ENCODE measurements at regions not wholly inside any gene's neighbourhood (a gene's known extent, or its start where the extent isn't known, plus 50 kb on each side); places are given as distances from the start of the nearest gene placed in this dataset.
"Not testable (repeated sequence)": the region's sequence is repeated elsewhere in the genome, so short reads cannot be mapped to it uniquely, and the experiment has no call there.

GRCh38 chr2:34719206-34719605, 1120.1 kb upstream of the FAM98A start:
- ChIA-PET POLR2A (no interaction called here), CTCF (no interaction called here)
- H3K9me3 Mint-ChIP-seq: peaks cover 2% of the 10 kb centered on the region
- no peak overlapping the region for H3K4me3 Mint-ChIP-seq
- no peaks in the 10 kb centered on the region for H3K4me1 Mint-ChIP-seq
- no peak for DNase-seq
- H3K27me3 Mint-ChIP-seq: no peaks in the 10 kb centered on the region
- no peak overlapping the region for H3K27ac Mint-ChIP-seq
- no peaks in the 10 kb centered on the region for H3K36me3 Mint-ChIP-seq (ENCODE audit: low read depth)

- Mint-ChIP-seq H3K27me3 (no peaks in the 10 kb centered on the region), H3K4me1 (no peaks in the 10 kb centered on the region), H3K36me3 (ENCODE audit: low read depth) (no peaks in the 10 kb centered on the region), H3K9me3 (peaks cover 8% of the 10 kb centered on the region), H3K4me3 (no peak overlapping the region), H3K27ac (no peak overlapping the region)
- CTCF ChIA-PET: no interaction called here
- DNase-seq: no peak
- POLR2A ChIA-PET: no interaction called here
Measured at GRCh38 chr2:34705551-34706247, 1106.6 kb upstream of the FAM98A start.

- Mint-ChIP-seq H3K27me3 (no peaks in the 10 kb centered on the region), H3K27ac (no peak overlapping the region), H3K4me3 (no peak overlapping the region), H3K4me1 (no peaks in the 10 kb centered on the region), H3K36me3 (ENCODE audit: low read depth) (no peaks in the 10 kb centered on the region), H3K9me3 (peaks cover 5% of the 10 kb centered on the region)
- DNase-seq: no peak
- ChIA-PET POLR2A (no interaction called here), CTCF (no interaction called here)
Measured at GRCh38 chr2:34703292-34703691, 1104.2 kb upstream of the FAM98A start.

GRCh38 chr2:34702391-34702790, 1103.3 kb upstream of the FAM98A start:
- H3K4me1 Mint-ChIP-seq; H3K4me3 Mint-ChIP-seq; CTCF ChIA-PET; H3K27ac Mint-ChIP-seq; POLR2A ChIA-PET; H3K9me3 Mint-ChIP-seq; H3K27me3 Mint-ChIP-seq; H3K36me3 Mint-ChIP-seq (ENCODE audit: low read depth); DNase-seq: not testable (repeated sequence)

GRCh38 chr2:34677591-34677990, 1078.5 kb upstream of the FAM98A start:
- H3K36me3 Mint-ChIP-seq (ENCODE audit: low read depth); CTCF ChIA-PET; H3K9me3 Mint-ChIP-seq; H3K4me3 Mint-ChIP-seq; H3K27me3 Mint-ChIP-seq; DNase-seq; POLR2A ChIA-PET; H3K4me1 Mint-ChIP-seq; H3K27ac Mint-ChIP-seq: not testable (repeated sequence)

- CTCF ChIA-PET: not testable (repeated sequence)
Measured at GRCh38 chr2:34677119-34677531, 1078.0 kb upstream of the FAM98A start.

GRCh38 chr2:34670482-34670881, 1071.4 kb upstream of the FAM98A start:
- ChIA-PET CTCF (no interaction called here), POLR2A (no interaction called here)
- Mint-ChIP-seq H3K4me3 (no peak overlapping the region), H3K9me3 (peaks cover 4% of the 10 kb centered on the region), H3K27ac (no peak overlapping the region), H3K36me3 (ENCODE audit: low read depth) (no peaks in the 10 kb centered on the region), H3K27me3 (no peaks in the 10 kb centered on the region), H3K4me1 (no peaks in the 10 kb centered on the region)
- DNase-seq: no peak

More at GRCh38 chr2:34677119-34677531, 1078.0 kb upstream of the FAM98A start:
- H3K9me3 Mint-ChIP-seq; H3K4me3 Mint-ChIP-seq; H3K4me1 Mint-ChIP-seq; POLR2A ChIA-PET; H3K27ac Mint-ChIP-seq; H3K36me3 Mint-ChIP-seq (ENCODE audit: low read depth); H3K27me3 Mint-ChIP-seq; DNase-seq: not testable (repeated sequence)

- H3K4me3 Mint-ChIP-seq: no peak overlapping the region
- H3K27me3 Mint-ChIP-seq: no peaks in the 10 kb centered on the region
- H3K36me3 Mint-ChIP-seq (ENCODE audit: low read depth): no peaks in the 10 kb centered on the region
- no peaks in the 10 kb centered on the region for H3K4me1 Mint-ChIP-seq
- no peak overlapping the region for H3K27ac Mint-ChIP-seq
- H3K9me3 Mint-ChIP-seq: peaks cover 2% of the 10 kb centered on the region
- no peak for DNase-seq
- ChIA-PET CTCF (no interaction called here), POLR2A (no interaction called here)
Measured at GRCh38 chr2:34666821-34667220, 1067.7 kb upstream of the FAM98A start.

GRCh38 chr2:34664266-34664665, 1065.2 kb upstream of the FAM98A start:
- Mint-ChIP-seq H3K9me3 (no peaks in the 10 kb centered on the region), H3K27me3 (no peaks in the 10 kb centered on the region), H3K4me1 (no peaks in the 10 kb centered on the region), H3K27ac (no peak overlapping the region), H3K36me3 (ENCODE audit: low read depth) (no peaks in the 10 kb centered on the region), H3K4me3 (no peak overlapping the region)
- ChIA-PET POLR2A (no interaction called here), CTCF (no interaction called here)
- no peak for DNase-seq

- no peak overlapping the region for H3K4me3 Mint-ChIP-seq
- no peaks in the 10 kb centered on the region for H3K27me3 Mint-ChIP-seq
- ChIA-PET POLR2A (no interaction called here), CTCF (no interaction called here)
- DNase-seq: no peak
- H3K9me3 Mint-ChIP-seq: no peaks in the 10 kb centered on the region
- no peak overlapping the region for H3K27ac Mint-ChIP-seq
- no peaks in the 10 kb centered on the region for H3K36me3 Mint-ChIP-seq (ENCODE audit: low read depth)
- no peaks in the 10 kb centered on the region for H3K4me1 Mint-ChIP-seq
Measured at GRCh38 chr2:34663314-34663713, 1064.2 kb upstream of the FAM98A start.

- POLR2A ChIA-PET: no interaction called here
- H3K4me3 Mint-ChIP-seq: no peak overlapping the region
- H3K27me3 Mint-ChIP-seq: no peaks in the 10 kb centered on the region
- CTCF ChIA-PET: no interaction called here
- H3K4me1 Mint-ChIP-seq: no peaks in the 10 kb centered on the region
- H3K36me3 Mint-ChIP-seq (ENCODE audit: low read depth): no peaks in the 10 kb centered on the region
- H3K9me3 Mint-ChIP-seq: no peaks in the 10 kb centered on the region
- no peak overlapping the region for H3K27ac Mint-ChIP-seq
- no peak for DNase-seq
Measured at GRCh38 chr2:34660741-34661140, 1061.6 kb upstream of the FAM98A start.

GRCh38 chr2:34656632-34657031, 1057.5 kb upstream of the FAM98A start:
- DNase-seq: no peak
- peaks cover 2% of the 10 kb centered on the region for H3K9me3 Mint-ChIP-seq
- H3K4me3 Mint-ChIP-seq: no peak overlapping the region
- no peaks in the 10 kb centered on the region for H3K36me3 Mint-ChIP-seq (ENCODE audit: low read depth)
- H3K4me1 Mint-ChIP-seq: no peaks in the 10 kb centered on the region
- H3K27me3 Mint-ChIP-seq: no peaks in the 10 kb centered on the region
- no peak overlapping the region for H3K27ac Mint-ChIP-seq
- CTCF ChIA-PET: no interaction called here
- POLR2A ChIA-PET: no interaction called here

- Mint-ChIP-seq H3K9me3 (peaks cover 9% of the 10 kb centered on the region), H3K4me1 (no peaks in the 10 kb centered on the region), H3K36me3 (ENCODE audit: low read depth) (no peaks in the 10 kb centered on the region), H3K27ac (no peak overlapping the region), H3K4me3 (no peak overlapping the region), H3K27me3 (no peaks in the 10 kb centered on the region)
- DNase-seq: no peak
- ChIA-PET POLR2A (no interaction called here), CTCF (no interaction called here)
Measured at GRCh38 chr2:34652636-34653035, 1053.5 kb upstream of the FAM98A start.

- ChIA-PET CTCF (interaction anchor here (0.6 kb wide), 1 partner anchor 88 kb away, joined by 3 read pairs; no protein-coding TSS in a partner anchor), POLR2A (no interaction called here)
- H3K27me3 Mint-ChIP-seq: no peaks in the 10 kb centered on the region
- DNase-seq: no peak
- H3K4me1 Mint-ChIP-seq: no peaks in the 10 kb centered on the region
- H3K27ac Mint-ChIP-seq: no peak overlapping the region
- no peaks in the 10 kb centered on the region for H3K36me3 Mint-ChIP-seq (ENCODE audit: low read depth)
- no peak overlapping the region for H3K4me3 Mint-ChIP-seq
- H3K9me3 Mint-ChIP-seq: peaks cover 15% of the 10 kb centered on the region
Measured at GRCh38 chr2:34646901-34647300, 1047.8 kb upstream of the FAM98A start.

Measured in activated CD4-positive, alpha-beta T cell treated with anti-CD3 and anti-CD28 coated beads, Interleukin-2, amount 10 ng/mL, durations not matched to agents 7 days and 5 days (primary cell).